GM19023 (cell line): ENCODE measurements at regions not wholly inside any gene's neighbourhood (a gene's known extent, or its start where the extent isn't known, plus 50 kb on each side); places are given as distances from the start of the nearest gene placed in this dataset.

Experiments used
- ATAC-seq: cut with Tn5 transposase; IDR thresholded peaks from one replicate; pipeline ENCODE4 v1.9.1; 2021; ENCODE audit warnings: mild to moderate bottlenecking, moderate library complexity; ENCODE audit not compliant: unreplicated experiment

DNA sequence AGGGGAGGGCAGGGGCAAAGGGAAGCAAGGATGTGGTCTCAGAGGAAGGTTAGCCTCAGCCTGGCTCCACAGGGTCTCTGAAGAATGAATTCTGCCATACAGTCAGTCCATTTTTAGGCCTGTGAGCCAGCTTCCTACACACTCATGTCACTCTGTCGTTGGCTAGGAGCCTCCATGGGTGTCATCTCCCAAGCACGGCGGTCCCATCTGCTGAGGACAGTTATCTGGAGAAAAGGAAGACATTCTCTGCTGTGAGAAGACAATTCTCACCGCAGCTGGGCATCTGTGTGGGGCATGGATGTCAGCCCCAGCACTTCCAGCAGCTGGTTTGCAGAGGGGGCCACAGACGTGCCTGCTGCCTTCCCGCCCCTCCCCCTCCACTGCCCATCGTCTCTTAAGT is 167.6 kb downstream of the LINC00237 start:
- ATAC-seq: no peak

DNA sequence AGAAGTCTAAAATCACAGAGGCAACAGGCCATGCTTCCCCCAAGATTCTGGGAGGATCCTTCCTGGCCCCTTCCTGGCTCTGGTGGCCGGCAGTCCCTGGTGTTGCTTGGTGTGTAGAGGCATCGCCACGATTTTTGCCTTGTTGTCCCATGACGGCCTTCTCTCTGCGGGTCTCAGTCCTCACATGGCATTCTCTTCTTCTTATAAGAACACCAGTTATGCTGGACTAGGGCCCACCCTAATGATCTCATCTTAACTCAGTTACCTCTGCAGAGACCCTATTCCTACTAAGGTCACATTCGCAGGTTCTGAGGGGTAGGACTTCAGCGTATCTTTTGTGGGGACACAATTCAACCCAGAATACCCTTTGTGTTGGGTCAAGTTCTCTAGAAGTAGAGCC is 168.0 kb downstream of the LINC00237 start:
- no peak for ATAC-seq

DNA sequence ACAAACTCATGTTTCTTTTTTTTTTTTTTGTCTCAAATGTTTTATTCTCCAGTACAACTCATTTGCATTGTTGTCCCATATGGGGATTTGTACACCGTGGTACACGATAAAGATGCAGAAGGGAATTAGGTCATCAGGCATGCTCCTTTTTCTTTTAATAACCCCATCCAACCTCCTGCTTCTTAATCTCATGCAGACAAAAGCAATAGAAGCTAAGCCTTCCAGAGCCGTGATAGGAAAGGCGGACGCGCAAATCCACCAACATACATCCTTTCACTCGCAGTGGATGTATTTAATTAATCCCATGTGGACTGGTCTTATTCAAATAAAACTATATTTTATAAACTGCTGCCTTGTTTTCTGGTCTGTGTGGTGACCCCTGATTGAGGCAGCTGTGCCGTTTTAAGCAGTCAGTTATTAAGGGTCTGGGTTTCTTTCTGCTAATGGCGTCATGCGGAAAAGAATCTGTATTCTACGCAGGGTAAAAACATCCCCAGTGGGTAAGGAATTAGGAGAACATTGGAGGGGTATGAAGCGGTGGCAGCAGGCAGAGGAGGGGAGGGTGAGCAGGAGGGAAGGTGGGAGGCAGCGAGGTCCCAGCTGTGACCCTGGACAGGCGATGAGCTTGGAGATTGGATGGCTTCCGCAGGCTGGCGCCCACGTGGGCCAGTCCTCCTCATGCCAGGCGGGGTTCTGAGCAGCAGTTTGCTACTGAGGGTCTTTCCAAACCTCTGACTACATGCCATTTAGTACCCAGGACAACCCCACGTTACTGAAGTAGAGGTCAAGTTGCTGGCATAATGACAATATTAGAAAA is 172.8 kb downstream of the LINC00237 start:
- no peak for ATAC-seq

DNA sequence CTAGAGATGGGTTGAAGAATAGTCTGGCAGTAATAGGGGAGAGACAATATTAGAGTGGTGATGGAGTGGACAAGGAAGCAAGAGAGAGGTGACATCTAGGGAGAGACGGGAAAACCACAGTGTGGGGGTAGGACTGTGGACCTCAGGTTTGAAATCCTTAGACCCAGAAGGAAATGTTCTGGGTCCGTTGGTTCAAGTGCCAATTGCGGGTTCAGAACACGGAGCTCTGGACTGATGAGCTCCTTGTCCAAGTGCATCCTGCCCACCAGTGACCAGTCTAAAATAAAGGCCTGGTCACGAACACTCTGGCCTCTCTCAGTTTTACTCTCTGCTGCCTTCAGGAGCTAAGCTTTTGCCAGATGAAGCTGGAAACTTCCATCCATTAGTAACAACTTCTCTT is 174.0 kb downstream of the LINC00237 start:
- ATAC-seq: no peak

- ATAC-seq: no peak
Measured at GRCh38 chr20:20931632-20932031, 174.5 kb downstream of the LINC00237 start.

- no peak for ATAC-seq
Measured at GRCh38 chr20:20931024-20931423, 175.1 kb downstream of the LINC00237 start.

DNA sequence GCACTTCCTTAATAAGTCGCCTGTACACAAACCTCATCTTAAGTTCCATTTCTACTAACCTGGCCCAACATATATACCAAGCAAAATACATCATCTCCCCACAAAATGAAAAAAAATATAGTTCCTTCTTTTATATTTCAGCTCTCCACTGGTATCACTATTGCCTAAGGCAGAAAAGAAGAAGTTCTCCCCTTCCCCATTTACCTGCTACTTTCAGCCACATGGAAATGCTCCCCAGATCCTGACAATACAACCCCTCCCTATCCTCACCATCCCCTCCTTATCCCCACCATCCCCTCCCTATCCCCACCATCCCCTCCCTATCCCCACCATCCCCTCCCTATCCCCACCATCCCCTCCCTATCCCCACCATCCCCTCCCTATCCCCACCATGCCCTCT is 175.7 kb downstream of the LINC00237 start:
- no peak for ATAC-seq

GRCh38 chr20:20929341-20929740 is 176.8 kb downstream of the LINC00237 start:
- no peak for ATAC-seq

DNA sequence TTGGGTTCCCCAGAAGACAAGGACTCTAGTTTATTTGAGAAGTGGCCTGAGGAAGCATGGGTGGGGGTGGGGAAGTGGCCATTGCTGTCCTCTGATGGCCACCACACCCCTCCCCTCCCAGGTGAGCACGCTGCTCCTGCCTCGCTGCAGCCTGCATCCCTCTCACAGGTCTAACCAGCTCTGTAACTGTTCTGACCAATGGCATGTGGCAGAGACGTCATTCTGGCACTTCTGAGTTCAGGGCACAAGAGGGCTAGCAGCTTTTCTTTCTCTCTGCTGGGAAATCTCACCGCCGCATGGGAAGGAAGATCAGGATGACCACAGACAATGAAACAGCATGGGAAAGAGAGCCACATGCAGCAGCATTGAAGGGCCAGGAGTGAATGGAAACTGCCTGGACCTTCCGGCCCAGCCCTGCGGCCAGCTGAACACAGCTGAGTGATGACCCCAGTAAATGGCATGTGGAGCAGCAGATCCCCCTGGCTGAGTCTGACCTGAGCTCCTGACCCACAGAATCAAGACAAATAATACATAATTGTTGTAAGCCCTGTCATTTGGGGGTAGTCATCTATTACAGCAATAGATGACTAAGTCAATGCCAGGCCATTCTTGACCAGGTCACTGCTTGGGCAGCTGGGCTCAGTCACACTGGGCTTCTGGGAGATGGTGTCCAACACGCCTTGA is 179.8 kb downstream of the LINC00237 start:
- no peak for ATAC-seq

DNA sequence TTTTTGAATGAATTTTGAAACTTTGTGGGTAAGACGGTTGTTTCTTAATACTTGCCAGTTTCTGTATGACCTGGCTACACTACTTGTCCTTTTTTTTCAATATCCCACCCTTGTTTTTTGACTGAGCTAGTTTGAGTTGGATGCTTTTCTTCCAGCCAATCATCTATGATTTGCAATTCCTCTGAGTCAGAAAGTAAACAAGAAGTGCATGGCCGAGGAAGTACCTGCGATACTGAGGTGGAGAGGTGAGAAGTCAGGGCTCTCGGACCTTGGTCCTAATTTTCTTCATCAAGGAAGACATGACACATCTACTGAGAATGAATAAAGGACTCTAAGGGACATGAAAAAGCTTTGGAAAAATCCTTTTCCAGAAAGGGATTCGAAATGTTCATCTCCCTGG is 185.7 kb downstream of the LINC00237 start:
- no peak for ATAC-seq

GRCh38 chr20:20915844-20916243 is 190.3 kb downstream of the LINC00237 start:
- ATAC-seq: no peak

DNA sequence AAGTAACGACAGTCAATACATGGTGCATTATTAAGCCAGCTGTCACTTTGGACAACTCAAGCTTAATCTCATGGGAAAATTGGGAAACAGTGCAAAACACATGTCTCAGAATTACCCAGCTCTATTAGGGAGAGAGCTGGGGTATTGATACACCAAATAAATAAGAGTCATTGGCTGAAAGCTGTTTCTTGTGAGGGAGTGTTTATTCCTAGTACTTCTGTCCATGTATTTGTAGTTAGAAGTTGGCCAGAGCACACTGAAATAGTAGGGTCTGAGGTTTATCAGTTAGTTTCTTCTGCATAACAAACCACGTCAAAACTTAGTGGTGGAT is 192.0 kb upstream of the RALGAPA2 start:
- no peak for ATAC-seq

DNA sequence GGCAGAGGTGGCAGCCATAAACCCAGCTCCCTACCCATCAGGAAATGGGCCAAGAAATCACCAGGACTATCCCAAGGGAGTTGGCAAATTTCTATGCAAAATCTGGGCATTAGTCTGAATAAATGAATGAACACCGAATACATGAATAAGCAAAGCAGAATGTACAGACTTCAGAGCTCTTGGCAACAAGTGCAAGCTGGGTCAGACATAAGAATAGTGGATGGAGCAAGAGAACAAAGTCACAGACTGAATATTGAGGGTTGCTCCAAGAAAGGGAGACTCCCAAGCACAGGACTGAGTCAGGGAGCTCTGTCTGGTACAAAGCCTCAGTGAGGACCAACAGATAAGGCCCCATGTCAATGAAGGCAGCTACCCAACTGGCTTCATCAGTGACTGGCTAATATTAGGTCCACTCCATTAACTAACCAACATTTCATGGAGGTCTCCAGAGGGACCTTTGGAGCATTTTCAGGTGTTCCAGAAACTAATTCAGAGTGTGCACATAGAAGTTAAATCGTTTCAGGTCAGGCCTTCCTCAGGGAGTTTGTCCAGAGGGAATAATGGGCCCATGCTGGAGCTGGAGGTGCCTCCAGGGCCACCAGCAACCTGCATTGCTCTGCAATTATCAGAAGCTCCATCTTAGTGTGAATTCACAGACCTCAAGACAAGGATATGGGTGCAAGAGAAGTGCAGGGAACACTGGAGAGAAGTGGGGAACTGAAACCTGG is 191.5 kb upstream of the RALGAPA2 start:
- no peak for ATAC-seq

- no peak for ATAC-seq
Measured at GRCh38 chr20:20897922-20898321, 185.5 kb upstream of the RALGAPA2 start.

DNA sequence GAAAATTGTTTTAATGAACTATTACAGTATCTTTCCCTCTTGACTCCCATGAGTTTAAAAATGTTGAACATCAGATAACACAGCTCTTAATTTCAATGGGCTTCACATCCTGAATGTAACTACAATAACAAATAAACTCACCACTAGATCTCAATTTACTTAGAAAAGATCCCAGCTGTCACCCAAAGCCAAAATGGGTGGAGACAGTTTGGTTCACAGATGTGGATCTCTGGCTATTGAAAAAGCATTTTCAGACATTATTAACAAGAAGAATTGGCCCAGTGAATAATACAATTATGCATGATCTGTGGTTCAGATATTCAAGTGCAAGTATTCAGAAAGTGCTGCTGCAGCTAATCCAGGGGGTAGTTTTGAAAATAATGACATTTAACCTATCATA is 184.7 kb upstream of the RALGAPA2 start:
- ATAC-seq: no peak

- no peak for ATAC-seq
Measured at GRCh38 chr20:20896606-20897005, 184.2 kb upstream of the RALGAPA2 start.

- no peak for ATAC-seq
Measured at GRCh38 chr20:20895537-20895936, 183.1 kb upstream of the RALGAPA2 start.

DNA sequence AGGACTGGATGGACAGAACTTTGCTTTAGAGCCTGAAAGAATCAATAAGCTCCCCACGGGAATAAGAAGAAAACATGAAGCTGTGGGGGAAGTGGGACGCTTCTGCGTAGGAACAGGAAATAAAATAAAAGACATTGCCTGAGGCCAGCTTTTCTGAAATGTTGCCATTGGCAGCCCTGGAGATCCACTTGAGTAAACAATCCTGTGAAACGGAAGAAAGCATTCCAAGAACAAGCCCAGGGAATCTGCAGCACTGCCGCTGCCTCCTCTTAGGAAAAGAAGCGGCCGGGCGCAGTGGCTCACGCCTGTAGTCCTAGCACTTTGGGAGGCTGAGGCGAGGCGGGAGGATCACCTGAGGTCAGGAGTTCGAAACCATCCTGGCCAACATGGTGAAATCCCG is 182.3 kb upstream of the RALGAPA2 start:
- ATAC-seq: no peak

DNA sequence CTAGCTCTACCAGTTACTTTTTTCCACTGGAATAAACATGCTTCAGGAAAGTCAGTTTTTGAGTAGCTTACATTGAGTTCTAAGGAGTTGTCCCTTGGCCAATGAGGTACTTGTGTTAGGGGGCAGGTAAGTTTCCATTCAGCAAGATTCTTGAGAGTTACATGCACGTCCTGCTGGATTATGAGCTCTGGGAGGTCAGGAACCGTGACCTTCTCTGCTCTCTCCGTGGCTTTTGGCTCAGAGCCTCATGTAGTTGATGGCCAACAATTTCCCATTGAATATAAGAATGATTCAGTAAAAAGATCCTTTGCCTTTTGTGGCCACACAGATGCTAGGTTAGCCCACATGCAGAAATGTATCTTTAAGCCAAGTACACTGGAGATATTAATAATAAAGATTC is 181.8 kb upstream of the RALGAPA2 start:
- ATAC-seq: no peak

- ATAC-seq: no peak
Measured at GRCh38 chr20:20892328-20892727, 179.9 kb upstream of the RALGAPA2 start.

DNA sequence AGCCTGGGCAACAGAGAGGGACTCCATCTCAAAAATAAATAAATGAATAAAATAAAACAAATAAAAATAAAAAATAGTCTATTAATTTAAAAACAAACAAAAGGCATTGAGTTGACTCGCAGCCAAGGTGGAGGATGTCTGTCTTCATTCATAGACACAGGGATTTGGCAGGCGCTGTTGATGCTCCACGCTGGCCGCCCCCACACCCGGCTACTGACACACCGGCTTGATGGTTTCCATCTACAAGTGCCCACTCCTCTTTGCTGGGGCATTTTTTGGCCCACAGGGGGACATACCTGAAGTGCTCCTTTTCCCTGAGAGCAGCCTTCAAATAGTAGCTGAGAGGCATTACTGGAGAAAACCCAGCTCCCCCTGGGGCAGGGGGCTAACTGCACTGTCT is 178.3 kb upstream of the RALGAPA2 start:
- no peak for ATAC-seq

DNA sequence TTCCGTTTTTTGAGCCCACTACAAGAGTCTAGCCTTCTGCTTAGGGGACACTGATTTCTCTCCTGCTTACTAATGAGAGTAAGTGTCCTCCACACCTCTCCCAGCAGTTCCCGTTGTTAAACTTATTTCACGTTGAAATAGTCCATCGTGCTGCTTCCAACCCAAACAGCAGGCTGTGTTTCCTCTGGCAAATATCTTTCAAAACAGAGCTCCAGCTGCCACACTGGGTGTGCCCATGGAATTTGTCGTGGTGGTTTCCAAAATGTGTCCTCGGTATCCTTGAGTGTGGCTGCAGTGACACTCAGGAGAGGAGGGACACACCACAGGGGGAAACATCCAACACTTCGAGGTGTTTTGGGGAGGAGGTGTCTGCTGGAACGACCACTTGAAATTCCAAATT is 176.5 kb upstream of the RALGAPA2 start:
- ATAC-seq: no peak
